NCI-H226 (cell line): ENCODE measurements at regions not wholly inside any gene's neighbourhood (a gene's known extent, or its start where the extent isn't known, plus 50 kb on each side); places are given as distances from the start of the nearest gene placed in this dataset.
"Not testable (repeated sequence)": the region's sequence is repeated elsewhere in the genome, so short reads cannot be mapped to it uniquely, and the experiment has no call there.

Source experiments
- DNase-seq: peaks from one replicate; pipeline ENCODE4 v3.0.0-alpha.2; 2015

- not testable (repeated sequence) for DNase-seq
These were observed 373.1 kb downstream of the CDH10 start for GRCh38 chr5:24271702-24272118.

- DNase-seq, result no peak
These were observed 372.0 kb downstream of the CDH10 start for GRCh38 chr5:24272741-24273140.

- no peak for DNase-seq
These were observed 364.6 kb downstream of the CDH10 start for GRCh38 chr5:24280215-24280614.

- no peak for DNase-seq
These were observed 363.0 kb downstream of the CDH10 start for GRCh38 chr5:24281818-24282217.

- no peak for DNase-seq
These were observed 355.0 kb downstream of the CDH10 start for GRCh38 chr5:24289582-24290335.

GRCh38 chr5:24290536-24290935, 354.2 kb downstream of the CDH10 start:
- DNase-seq, result no peak

GRCh38 chr5:24291916-24292315, 352.9 kb downstream of the CDH10 start:
- DNase-seq, result no peak

- no peak for DNase-seq
These were observed 350.4 kb downstream of the CDH10 start for GRCh38 chr5:24294333-24294732.

- no peak for DNase-seq
These were observed 330.7 kb downstream of the CDH10 start for GRCh38 chr5:24314106-24314505.

- no peak for DNase-seq
These were observed 324.1 kb downstream of the CDH10 start for GRCh38 chr5:24320643-24321042.

GRCh38 chr5:24325306-24325832, 319.4 kb downstream of the CDH10 start:
- DNase-seq, result no peak

- no peak for DNase-seq
These were observed 313.2 kb downstream of the CDH10 start for GRCh38 chr5:24331531-24331930.

- DNase-seq, result no peak
These were observed 297.6 kb downstream of the CDH10 start for GRCh38 chr5:24347158-24347557.

GRCh38 chr5:24351285-24351684, 293.5 kb downstream of the CDH10 start:
- DNase-seq, result no peak

GRCh38 chr5:24353016-24353415, 291.8 kb downstream of the CDH10 start:
- DNase-seq, result no peak

- no peak for DNase-seq
These were observed 291.2 kb downstream of the CDH10 start for GRCh38 chr5:24353611-24354010.

GRCh38 chr5:24363789-24364481, 280.8 kb downstream of the CDH10 start:
- DNase-seq, result no peak

GRCh38 chr5:24364711-24365110, 280.1 kb downstream of the CDH10 start:
- no peak for DNase-seq

GRCh38 chr5:24365406-24365805, 279.4 kb downstream of the CDH10 start:
- peak; percentile 4 for DNase-seq

GRCh38 chr5:24367216-24367615, 277.6 kb downstream of the CDH10 start:
- DNase-seq, result no peak

- no peak for DNase-seq
These were observed 276.7 kb downstream of the CDH10 start for GRCh38 chr5:24368115-24368514.

- no peak for DNase-seq
These were observed 268.6 kb downstream of the CDH10 start for GRCh38 chr5:24376210-24376609.

- DNase-seq, result no peak
These were observed 268.2 kb downstream of the CDH10 start for GRCh38 chr5:24376616-24377015.

GRCh38 chr5:24381861-24382489, 262.8 kb downstream of the CDH10 start:
- no peak for DNase-seq
